GM12878 (cell line): ENCODE measurements at regions not wholly inside any gene's neighbourhood (a gene's known extent, or its start where the extent isn't known, plus 50 kb on each side); places are given as distances from the start of the nearest gene placed in this dataset.

Experiments
- ATAC-seq: fragments of 200-7000 bp; cut with Tn5 transposase; 3 replicates; pipeline ENCODE4 v1.9.1; 2020; ENCODE audit warnings: mild to moderate bottlenecking, moderate library complexity
- BruUV-seq: library from RNA; stranded (reverse); fragments of 400-500 nt; replicated peaks from 2 replicates; lab custom pipeline; 2021; lab: Mats Ljungman, UMichigan
- CTCF ChIA-PET: fragments of 300-600 bp; sonication (Branson Sonifier 250); formaldehyde crosslinking; extraction: SDS; loops from one replicate; lab custom pipeline; 2021; ENCODE audit warnings: inconsistent platforms; lab: Yijun Ruan, JAX
- POLR2A ChIA-PET: fragments of 350-600 bp; formaldehyde crosslinking; extraction: SDS; loops from one replicate; lab custom pipeline; 2021; ENCODE audit warnings: inconsistent platforms; lab: Charles Lee
- RAD21 ChIA-PET: fragments of 300-600 bp; sonication (Branson Sonifier 250); formaldehyde crosslinking; loops from one replicate; lab custom pipeline; 2023; ENCODE audit warnings: antibody characterized with exemption; ENCODE audit not compliant: unreplicated experiment; lab: Charles Lee
- SMC1A ChIA-PET: fragments of 300-600 bp; sonication (Branson Sonifier 250); formaldehyde crosslinking; loops from one replicate; lab custom pipeline; 2023; ENCODE audit not compliant: unreplicated experiment, uncharacterized antibody; lab: Charles Lee
- DNase-seq: peaks from one replicate; pipeline ENCODE4 v3.0.0-alpha.2; 2011; ENCODE audit warnings: low read depth, low spot score
- FAIRE-seq: peaks from 3 replicates; lab custom pipeline; 2011; peaks lifted over from hg19 to GRCh38; lab: Jason Lieb, UNC
- H2AFZ ChIP-seq: 2 replicates; pipeline ENCODE4 v1.6.0; 2011; ENCODE audit warnings: low read depth, low read length, control low read depth; ENCODE audit not compliant: control insufficient read depth
- H3K27ac ChIP-seq: 2 replicates; pipeline ENCODE4 v1.5.1; 2011; ENCODE audit warnings: control low read depth; ENCODE audit not compliant: control insufficient read depth, insufficient read depth
- H3K27me3 ChIP-seq, 2 experiments: replicated peaks in 1 of 2; 2 replicates each; pipeline versions ENCODE4 v1.6.0 to v1.6.1; 2011; ENCODE audit warnings: low read length in 1 of 2; ENCODE audit not compliant: control insufficient read depth in 2 of 2, insufficient read depth in 2 of 2
- H3K36me3 ChIP-seq, 2 experiments: 2 replicates each; pipeline ENCODE4 v1.5.1; 2011; ENCODE audit warnings: low read length in 1 of 2; ENCODE audit not compliant: control insufficient read depth in 2 of 2, insufficient read depth in 2 of 2
- H3K4me1 ChIP-seq: 2 replicates; pipeline ENCODE4 v1.6.1; 2011; ENCODE audit warnings: mild to moderate bottlenecking, low read length, moderate library complexity, mixed read lengths; ENCODE audit not compliant: control insufficient read depth, insufficient read depth
- H3K4me2 ChIP-seq: 2 replicates; pipeline ENCODE4 v1.6.0; 2011; ENCODE audit warnings: control low read depth; ENCODE audit not compliant: control insufficient read depth, insufficient read depth
- H3K4me3 ChIP-seq: fragments of 200-600 bp; sonication (generic); 2 replicates; pipeline ENCODE4 v1.5.1; 2016
- H3K79me2 ChIP-seq: 2 replicates; pipeline ENCODE4 v1.6.0; 2011; ENCODE audit warnings: low read length; ENCODE audit not compliant: control insufficient read depth, insufficient read depth
- H3K9ac ChIP-seq: 2 replicates; pipeline ENCODE4 v1.8.0; 2011; ENCODE audit warnings: low read length, control low read depth, mixed read lengths; ENCODE audit not compliant: control insufficient read depth, insufficient read depth
- H3K9me3 ChIP-seq: replicated peaks from 3 replicates; pipeline ENCODE4 v1.5.1; 2011; ENCODE audit warnings: mild to moderate bottlenecking, low read length; ENCODE audit not compliant: control insufficient read depth, insufficient read depth
- H4K20me1 ChIP-seq: 2 replicates; pipeline ENCODE4 v1.6.0; 2011; ENCODE audit not compliant: control insufficient read depth, insufficient read depth
- ATF7 ChIP-seq: fragments of 450-650 bp; IDR thresholded peaks from 2 replicates; pipeline ENCODE4 v1.6.1; 2016; ENCODE audit warnings: low read depth, mild to moderate bottlenecking
- CHD2 ChIP-seq: IDR thresholded peaks from 2 replicates; pipeline ENCODE4 v1.6.1; 2011; ENCODE audit warnings: low read depth, low read length, improper control_type of control experiment, borderline replicate concordance
- ESRRA ChIP-seq: IDR thresholded peaks from 2 replicates; pipeline ENCODE4 v1.6.1; 2012; ENCODE audit warnings: mild to moderate bottlenecking, low read length, improper control_type of control experiment
- ETV6 ChIP-seq, 2 experiments: fragments of 450-650 bp in 1 of 2; IDR thresholded peaks in 1 of 2; conservative IDR thresholded peaks in 1 of 2; 2 replicates each; pipeline ENCODE4 v1.6.1; 2014; ENCODE audit warnings: antibody characterized with exemption in 1 of 2, borderline replicate concordance in 1 of 2, low read depth in 1 of 2, mild to moderate bottlenecking in 1 of 2, moderate library complexity in 1 of 2
- HCFC1 ChIP-seq: fragments of 150-350 bp; IDR thresholded peaks from 2 replicates; pipeline ENCODE4 v1.6.1; 2014; ENCODE audit warnings: low read length
- HDAC2 ChIP-seq: fragments of 200-600 bp; sonication (generic); IDR thresholded peaks from 2 replicates; pipeline ENCODE4 v1.6.1; 2017
- MXI1 ChIP-seq: fragments of 150-350 bp; IDR thresholded peaks from 2 replicates; pipeline ENCODE4 v1.6.1; 2011; ENCODE audit warnings: low read depth, mild to moderate bottlenecking, inconsistent platforms, low read length, improper control_type of control experiment
- POLR2AphosphoS2 ChIP-seq: IDR thresholded peaks from 2 replicates; pipeline ENCODE4 v1.6.1; 2011; ENCODE audit warnings: low read depth, mild to moderate bottlenecking, low read length, improper control_type of control experiment, moderate library complexity
- POU2F2 ChIP-seq: IDR thresholded peaks from 3 replicates; pipeline ENCODE4 v1.6.1; 2011; ENCODE audit warnings: low read depth, mild to moderate bottlenecking, low read length, borderline replicate concordance
- RAD51 ChIP-seq: fragments of 450-650 bp; IDR thresholded peaks from 2 replicates; pipeline ENCODE4 v1.6.1; 2016; ENCODE audit warnings: moderate library complexity, mild to moderate bottlenecking, inconsistent platforms
- RFX5 ChIP-seq: IDR thresholded peaks from 2 replicates; pipeline ENCODE4 v1.6.1; 2011; ENCODE audit warnings: low read depth, low read length, improper control_type of control experiment
- SREBF1 ChIP-seq: IDR thresholded peaks from 2 replicates; pipeline ENCODE4 v1.6.1; 2012; ENCODE audit warnings: mild to moderate bottlenecking, low read length
- STAT3 ChIP-seq: IDR thresholded peaks from 2 replicates; pipeline ENCODE4 v1.6.1; 2011; ENCODE audit warnings: low read depth, low read length, improper control_type of control experiment
- TBL1XR1 ChIP-seq: IDR thresholded peaks from 2 replicates; pipeline ENCODE4 v1.6.1; 2012; ENCODE audit warnings: low read depth, low read length, improper control_type of control experiment
- TCF12 ChIP-seq: IDR thresholded peaks from 2 replicates; pipeline ENCODE4 v1.6.1; 2011; ENCODE audit warnings: low read depth, mild to moderate bottlenecking, low read length
- TCF3 ChIP-seq: IDR thresholded peaks from 2 replicates; pipeline ENCODE4 v1.6.1; 2012; ENCODE audit warnings: low read depth, mild to moderate bottlenecking, low read length, borderline replicate concordance; ENCODE audit not compliant: insufficient read depth
- WGBS: methylation state at CpG from one replicate; pipeline ENCODE4 v1.1.6; 2016; ENCODE audit warnings: low lambda C conversion rate; ENCODE audit not compliant: insufficient replicate concordance, insufficient coverage; ENCODE audit errors: missing lambda C conversion rate; 5-methylcytosine and 5-hydroxymethylcytosine counted together
- in situ Hi-C: fragments of 300-500 bp; cut with MboI; formaldehyde crosslinking; loops from 9 replicates; pipeline ENCODE4 v1.14.3; 2018; ENCODE audit warnings: mixed read lengths
- intact Hi-C: fragments of 100-400 bp; cut with micrococcal nuclease; formaldehyde crosslinking; loops from one replicate; pipeline ENCODE4 v1.14.2; 2022; ENCODE audit not compliant: unreplicated experiment
- TF ChIP-seq, protein P1 (sequence below): IDR thresholded peaks from 2 replicates; pipeline ENCODE4 v1.6.1; 2011; ENCODE audit warnings: mild to moderate bottlenecking, low read depth, low read length, moderate library complexity; ENCODE audit not compliant: insufficient replicate concordance
- TF ChIP-seq, protein P2 (sequence below): fragments of 150-350 bp; IDR thresholded peaks from 2 replicates; pipeline ENCODE4 v1.6.1; 2016; ENCODE audit warnings: low read depth, low read length

DNA sequence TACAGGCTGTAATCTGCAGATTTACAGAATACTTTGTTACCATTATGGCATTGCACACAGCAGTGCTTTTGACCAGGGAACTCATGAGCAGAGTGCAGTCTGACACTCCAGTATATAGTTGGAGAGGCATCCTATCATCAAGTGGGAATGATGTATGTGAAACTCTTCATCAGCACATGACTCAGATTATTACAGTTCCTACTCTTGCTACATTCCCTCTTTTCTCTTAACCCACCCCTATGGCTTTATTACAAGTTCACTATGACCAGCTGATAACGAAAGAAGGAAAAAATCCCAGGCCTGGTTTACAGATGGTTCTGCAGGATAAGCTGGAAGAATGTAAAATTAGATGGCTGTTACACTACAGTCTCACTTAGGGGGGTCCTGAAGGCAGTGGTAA, 385.9 kb downstream of the RASEF start:
- BruUV-seq: no TSS peak

More for the DNA sequence above, 385.9 kb downstream of the RASEF start:
- intact Hi-C loops (no loop called here), in situ Hi-C loops (no loop called here)
- H3K27ac ChIP-seq: no peak overlapping the region
- 6% methylated on average over 1 of the region's 1 CpG for WGBS
- H3K4me1 ChIP-seq: no peaks in the 10 kb centered on the region
- H3K9ac ChIP-seq: no peak overlapping the region
- ChIA-PET SMC1A (no interaction called here), RAD21 (no interaction called here), POLR2A (no interaction called here), CTCF (interaction anchor here (0.7 kb wide), 1 partner anchor 13 kb away, joined by 3 read pairs; no protein-coding TSS in a partner anchor)
- no peak for DNase-seq
- no peaks in the 10 kb centered on the region for H3K79me2 ChIP-seq
- no peaks in the 10 kb centered on the region for H3K9me3 ChIP-seq
- no peak overlapping the region for H3K4me3 ChIP-seq
- H3K4me2 ChIP-seq: no peak overlapping the region
- no peaks in the 10 kb centered on the region for H3K36me3 ChIP-seq
- TF ChIP-seq TCF12: no peak
- TF ChIP-seq, protein P1, sequence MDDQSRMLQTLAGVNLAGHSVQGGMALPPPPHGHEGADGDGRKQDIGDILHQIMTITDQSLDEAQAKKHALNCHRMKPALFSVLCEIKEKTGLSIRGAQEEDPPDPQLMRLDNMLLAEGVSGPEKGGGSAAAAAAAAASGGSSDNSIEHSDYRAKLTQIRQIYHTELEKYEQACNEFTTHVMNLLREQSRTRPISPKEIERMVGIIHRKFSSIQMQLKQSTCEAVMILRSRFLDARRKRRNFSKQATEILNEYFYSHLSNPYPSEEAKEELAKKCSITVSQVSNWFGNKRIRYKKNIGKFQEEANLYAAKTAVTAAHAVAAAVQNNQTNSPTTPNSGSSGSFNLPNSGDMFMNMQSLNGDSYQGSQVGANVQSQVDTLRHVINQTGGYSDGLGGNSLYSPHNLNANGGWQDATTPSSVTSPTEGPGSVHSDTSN: no peak
- TF ChIP-seq ATF7: no peak
- TF ChIP-seq RFX5: no peak
- no peak for TF ChIP-seq HCFC1
- no peak for TF ChIP-seq TCF3
- no peak for TF ChIP-seq SREBF1
- TF ChIP-seq STAT3: no peak
- no peak for TF ChIP-seq RAD51
- no peak for TF ChIP-seq ESRRA
- TF ChIP-seq POLR2AphosphoS2: no peak
- no peak for TF ChIP-seq MXI1
- TF ChIP-seq HDAC2: no peak
- TF ChIP-seq CHD2: no peak
- no peak for TF ChIP-seq TBL1XR1
- TF ChIP-seq POU2F2: no peak
- no peak for TF ChIP-seq ETV6 (conservative IDR thresholded peaks at IDR 0.05 in 1 of 2, IDR thresholded peaks at IDR 0.05 in 1 of 2; ENCODE audit: borderline replicate concordance in 1 of 2, low read depth in 1 of 2)
- TF ChIP-seq, protein P2, sequence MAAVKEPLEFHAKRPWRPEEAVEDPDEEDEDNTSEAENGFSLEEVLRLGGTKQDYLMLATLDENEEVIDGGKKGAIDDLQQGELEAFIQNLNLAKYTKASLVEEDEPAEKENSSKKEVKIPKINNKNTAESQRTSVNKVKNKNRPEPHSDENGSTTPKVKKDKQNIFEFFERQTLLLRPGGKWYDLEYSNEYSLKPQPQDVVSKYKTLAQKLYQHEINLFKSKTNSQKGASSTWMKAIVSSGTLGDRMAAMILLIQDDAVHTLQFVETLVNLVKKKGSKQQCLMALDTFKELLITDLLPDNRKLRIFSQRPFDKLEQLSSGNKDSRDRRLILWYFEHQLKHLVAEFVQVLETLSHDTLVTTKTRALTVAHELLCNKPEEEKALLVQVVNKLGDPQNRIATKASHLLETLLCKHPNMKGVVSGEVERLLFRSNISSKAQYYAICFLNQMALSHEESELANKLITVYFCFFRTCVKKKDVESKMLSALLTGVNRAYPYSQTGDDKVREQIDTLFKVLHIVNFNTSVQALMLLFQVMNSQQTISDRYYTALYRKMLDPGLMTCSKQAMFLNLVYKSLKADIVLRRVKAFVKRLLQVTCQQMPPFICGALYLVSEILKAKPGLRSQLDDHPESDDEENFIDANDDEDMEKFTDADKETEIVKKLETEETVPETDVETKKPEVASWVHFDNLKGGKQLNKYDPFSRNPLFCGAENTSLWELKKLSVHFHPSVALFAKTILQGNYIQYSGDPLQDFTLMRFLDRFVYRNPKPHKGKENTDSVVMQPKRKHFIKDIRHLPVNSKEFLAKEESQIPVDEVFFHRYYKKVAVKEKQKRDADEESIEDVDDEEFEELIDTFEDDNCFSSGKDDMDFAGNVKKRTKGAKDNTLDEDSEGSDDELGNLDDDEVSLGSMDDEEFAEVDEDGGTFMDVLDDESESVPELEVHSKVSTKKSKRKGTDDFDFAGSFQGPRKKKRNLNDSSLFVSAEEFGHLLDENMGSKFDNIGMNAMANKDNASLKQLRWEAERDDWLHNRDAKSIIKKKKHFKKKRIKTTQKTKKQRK: no peak
- no peaks in the 10 kb centered on the region for H4K20me1 ChIP-seq
- no peaks in the 10 kb centered on the region for H3K27me3 ChIP-seq
- H2AFZ ChIP-seq: no peak overlapping the region
- no peak for FAIRE-seq
- no peak for ATAC-seq
